ENCODE measurements at regions not wholly inside any gene's neighbourhood (a gene's known extent, or its start where the extent isn't known, plus 50 kb on each side); places are given as distances from the start of the nearest gene placed in this dataset.

DNA sequence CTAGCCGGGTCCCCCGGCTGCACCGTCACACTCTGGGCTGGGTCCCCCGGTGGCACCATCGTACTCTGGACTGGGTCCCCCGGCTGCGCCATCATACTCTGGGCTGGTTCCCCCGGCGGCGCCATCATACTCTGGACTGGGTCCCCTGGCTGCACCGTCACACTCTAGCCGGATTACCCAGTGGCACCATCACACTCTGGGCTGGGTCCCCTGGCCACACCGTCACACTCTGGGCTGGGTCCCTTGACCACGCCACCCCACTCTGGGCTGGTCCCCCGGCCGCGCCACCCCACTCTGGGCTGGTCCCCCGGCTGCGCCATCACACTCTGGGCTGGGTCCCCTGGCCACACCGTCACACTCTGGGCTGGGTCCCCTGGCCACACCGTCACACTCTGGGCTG, 653.8 kb upstream of the ID2 start:
- POLR2A ChIA-PET: no interaction called here
- intact Hi-C loops (cut with micrococcal nuclease): no loop called here
- CTCF ChIA-PET: no interaction called here
- RAD21 ChIA-PET (ENCODE audit: low non-redundant PET in 1 of 2, low total read pairs in 2 of 2, uncharacterized antibody in 2 of 2, unreplicated experiment in 2 of 2): no interaction called here
- H3K36me3 ChIP-seq (ENCODE audit: control insufficient read depth in 1 of 2, insufficient read depth in 2 of 2, low read length in 2 of 2): no peaks in the 10 kb centered on the region
- H3K27me3 ChIP-seq (ENCODE audit: insufficient read depth, low read length): no peaks in the 10 kb centered on the region
- no peaks in the 10 kb centered on the region for H4K20me1 ChIP-seq (ENCODE audit: insufficient read depth)
- H3K4me3 ChIP-seq (replicated peaks in 1 of 2; ENCODE audit: low read depth in 1 of 2, low read length in 2 of 2): no peak overlapping the region
- no TSS peak for BruUV-seq (replicated peaks)
- peaks cover 5 to 10% of the 10 kb centered on the region in 2 experiments; a peak in 3 of 4 replicates for H3K4me1 ChIP-seq (ENCODE audit: control insufficient read depth in 1 of 2, insufficient read depth in 2 of 2, low read length in 2 of 2)
- DNase-seq (ENCODE audit: low read depth, low spot score) (no peak), ATAC-seq (no peak)
- H3K27ac ChIP-seq (ENCODE audit: low read depth, low read length): no peak overlapping the region
- no peaks in the 10 kb centered on the region for H3K9me2 ChIP-seq (ENCODE audit: insufficient read depth)
- H3K79me2 ChIP-seq (ENCODE audit: insufficient read depth, low read length): no peaks in the 10 kb centered on the region
- H2AFZ ChIP-seq (ENCODE audit: low read depth, low read length, poor library complexity, severe bottlenecking): no peak overlapping the region
- H3K4me2 ChIP-seq (ENCODE audit: low read length): no peak overlapping the region
- TF ChIP-seq, protein P1, sequence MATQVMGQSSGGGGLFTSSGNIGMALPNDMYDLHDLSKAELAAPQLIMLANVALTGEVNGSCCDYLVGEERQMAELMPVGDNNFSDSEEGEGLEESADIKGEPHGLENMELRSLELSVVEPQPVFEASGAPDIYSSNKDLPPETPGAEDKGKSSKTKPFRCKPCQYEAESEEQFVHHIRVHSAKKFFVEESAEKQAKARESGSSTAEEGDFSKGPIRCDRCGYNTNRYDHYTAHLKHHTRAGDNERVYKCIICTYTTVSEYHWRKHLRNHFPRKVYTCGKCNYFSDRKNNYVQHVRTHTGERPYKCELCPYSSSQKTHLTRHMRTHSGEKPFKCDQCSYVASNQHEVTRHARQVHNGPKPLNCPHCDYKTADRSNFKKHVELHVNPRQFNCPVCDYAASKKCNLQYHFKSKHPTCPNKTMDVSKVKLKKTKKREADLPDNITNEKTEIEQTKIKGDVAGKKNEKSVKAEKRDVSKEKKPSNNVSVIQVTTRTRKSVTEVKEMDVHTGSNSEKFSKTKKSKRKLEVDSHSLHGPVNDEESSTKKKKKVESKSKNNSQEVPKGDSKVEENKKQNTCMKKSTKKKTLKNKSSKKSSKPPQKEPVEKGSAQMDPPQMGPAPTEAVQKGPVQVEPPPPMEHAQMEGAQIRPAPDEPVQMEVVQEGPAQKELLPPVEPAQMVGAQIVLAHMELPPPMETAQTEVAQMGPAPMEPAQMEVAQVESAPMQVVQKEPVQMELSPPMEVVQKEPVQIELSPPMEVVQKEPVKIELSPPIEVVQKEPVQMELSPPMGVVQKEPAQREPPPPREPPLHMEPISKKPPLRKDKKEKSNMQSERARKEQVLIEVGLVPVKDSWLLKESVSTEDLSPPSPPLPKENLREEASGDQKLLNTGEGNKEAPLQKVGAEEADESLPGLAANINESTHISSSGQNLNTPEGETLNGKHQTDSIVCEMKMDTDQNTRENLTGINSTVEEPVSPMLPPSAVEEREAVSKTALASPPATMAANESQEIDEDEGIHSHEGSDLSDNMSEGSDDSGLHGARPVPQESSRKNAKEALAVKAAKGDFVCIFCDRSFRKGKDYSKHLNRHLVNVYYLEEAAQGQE (IDR thresholded peaks at IDR 0.05; ENCODE audit: low read depth): no peak
- no peak for TF ChIP-seq ZNF274 (IDR thresholded peaks at IDR 0.05; ENCODE audit: low read depth, low read length)
- TF ChIP-seq, protein P2, sequence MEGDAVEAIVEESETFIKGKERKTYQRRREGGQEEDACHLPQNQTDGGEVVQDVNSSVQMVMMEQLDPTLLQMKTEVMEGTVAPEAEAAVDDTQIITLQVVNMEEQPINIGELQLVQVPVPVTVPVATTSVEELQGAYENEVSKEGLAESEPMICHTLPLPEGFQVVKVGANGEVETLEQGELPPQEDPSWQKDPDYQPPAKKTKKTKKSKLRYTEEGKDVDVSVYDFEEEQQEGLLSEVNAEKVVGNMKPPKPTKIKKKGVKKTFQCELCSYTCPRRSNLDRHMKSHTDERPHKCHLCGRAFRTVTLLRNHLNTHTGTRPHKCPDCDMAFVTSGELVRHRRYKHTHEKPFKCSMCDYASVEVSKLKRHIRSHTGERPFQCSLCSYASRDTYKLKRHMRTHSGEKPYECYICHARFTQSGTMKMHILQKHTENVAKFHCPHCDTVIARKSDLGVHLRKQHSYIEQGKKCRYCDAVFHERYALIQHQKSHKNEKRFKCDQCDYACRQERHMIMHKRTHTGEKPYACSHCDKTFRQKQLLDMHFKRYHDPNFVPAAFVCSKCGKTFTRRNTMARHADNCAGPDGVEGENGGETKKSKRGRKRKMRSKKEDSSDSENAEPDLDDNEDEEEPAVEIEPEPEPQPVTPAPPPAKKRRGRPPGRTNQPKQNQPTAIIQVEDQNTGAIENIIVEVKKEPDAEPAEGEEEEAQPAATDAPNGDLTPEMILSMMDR (IDR thresholded peaks at IDR 0.05 in 2 of 3, conservative IDR thresholded peaks at IDR 0.05 in 1 of 3; ENCODE audit: borderline replicate concordance in 1 of 3, insufficient read depth in 1 of 3, low read depth in 2 of 3, low read length in 2 of 3): no peak
- TF ChIP-seq ELF1 (IDR thresholded peaks at IDR 0.05; ENCODE audit: borderline replicate concordance, low read depth): no peak
- TF ChIP-seq, protein P3, sequence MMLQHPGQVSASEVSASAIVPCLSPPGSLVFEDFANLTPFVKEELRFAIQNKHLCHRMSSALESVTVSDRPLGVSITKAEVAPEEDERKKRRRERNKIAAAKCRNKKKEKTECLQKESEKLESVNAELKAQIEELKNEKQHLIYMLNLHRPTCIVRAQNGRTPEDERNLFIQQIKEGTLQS (IDR thresholded peaks at IDR 0.05): no peak
- TF ChIP-seq EGR1 (IDR thresholded peaks at IDR 0.05; ENCODE audit: low read depth): no peak
- no peak for TF ChIP-seq SIN3A (IDR thresholded peaks at IDR 0.05; ENCODE audit: low read depth)
- no peak for TF ChIP-seq JUND (IDR thresholded peaks at IDR 0.05)
- TF ChIP-seq EZH2phosphoT487 (IDR thresholded peaks at IDR 0.05; ENCODE audit: borderline replicate concordance): no peak
- no peak for TF ChIP-seq ZBTB33 (IDR thresholded peaks at IDR 0.05; ENCODE audit: extremely low read depth, insufficient replicate concordance, low read length)
- no peak for TF ChIP-seq POLR2AphosphoS5 (IDR thresholded peaks at IDR 0.05; ENCODE audit: low read depth, low read length)
- no peak for TF ChIP-seq SRF (IDR thresholded peaks at IDR 0.05; ENCODE audit: low read depth)
- no peak for TF ChIP-seq YY1 (IDR thresholded peaks at IDR 0.05; ENCODE audit: extremely low read depth, insufficient replicate concordance, low read depth, low read length)
- TF ChIP-seq CEBPB (IDR thresholded peaks at IDR 0.05; ENCODE audit: low read depth): no peak
- TF ChIP-seq EZH2 (IDR thresholded peaks at IDR 0.05): no peak
- no peak for TF ChIP-seq TCF7L2 (IDR thresholded peaks at IDR 0.05; ENCODE audit: borderline replicate concordance, extremely low read depth, insufficient read depth, insufficient read length)
- TF ChIP-seq, protein P4, sequence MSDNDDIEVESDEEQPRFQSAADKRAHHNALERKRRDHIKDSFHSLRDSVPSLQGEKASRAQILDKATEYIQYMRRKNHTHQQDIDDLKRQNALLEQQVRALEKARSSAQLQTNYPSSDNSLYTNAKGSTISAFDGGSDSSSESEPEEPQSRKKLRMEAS (IDR thresholded peaks at IDR 0.05): no peak
- TF ChIP-seq SP1 (IDR thresholded peaks at IDR 0.05; ENCODE audit: low read depth): no peak
- TF ChIP-seq CBX3 (IDR thresholded peaks at IDR 0.05; ENCODE audit: low read depth): no peak
- no peak overlapping the region for H3K9ac ChIP-seq (ENCODE audit: low read length)
- no peaks in the 10 kb centered on the region for H3K9me3 ChIP-seq (ENCODE audit: control insufficient read depth in 1 of 2, insufficient read depth in 1 of 2, low read depth in 1 of 2, low read length in 2 of 2)
